ENCODE measurements at regions not wholly inside any gene's neighbourhood (a gene's known extent, or its start where the extent isn't known, plus 50 kb on each side); places are given as distances from the start of the nearest gene placed in this dataset.
"Not testable (repeated sequence)": the region's sequence is repeated elsewhere in the genome, so short reads cannot be mapped to it uniquely, and the experiment has no call there.

DNA sequence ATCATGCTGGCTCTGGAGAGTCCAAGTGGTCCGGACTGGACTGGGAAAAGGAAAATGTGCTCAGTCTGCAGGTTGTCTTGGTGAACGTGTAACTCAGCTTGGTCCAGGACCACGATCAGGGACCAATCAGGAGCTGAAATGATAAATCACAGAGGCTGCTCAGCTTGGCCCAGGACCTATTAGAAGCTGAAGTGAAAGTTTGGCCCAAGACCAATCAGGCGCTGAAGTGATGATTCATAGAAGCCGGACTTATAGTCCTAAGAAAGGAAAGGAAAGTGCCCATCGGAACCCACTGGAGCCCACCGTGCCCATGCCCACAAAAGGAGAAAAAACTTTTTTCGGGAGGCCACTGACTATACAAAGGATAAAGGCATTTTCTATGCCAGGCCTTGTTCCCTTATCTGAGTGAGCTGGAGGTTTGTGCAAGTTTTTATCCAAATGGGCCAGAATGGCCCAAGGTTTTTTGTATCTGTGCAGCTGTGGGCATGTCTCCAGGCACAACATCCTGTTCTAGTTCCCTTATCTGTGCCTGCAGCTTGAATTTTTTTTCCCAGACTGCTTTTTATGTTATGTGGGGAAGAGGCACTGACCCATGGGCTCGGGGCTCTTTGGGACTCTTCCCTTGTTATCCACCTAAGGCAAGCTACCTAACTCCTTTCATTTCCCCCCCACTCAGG is 194.4 kb downstream of the FAM133A start:
- DNase-seq (ENCODE audit: low read depth in 4 of 4, low spot score in 3 of 4), result no peak

DNA sequence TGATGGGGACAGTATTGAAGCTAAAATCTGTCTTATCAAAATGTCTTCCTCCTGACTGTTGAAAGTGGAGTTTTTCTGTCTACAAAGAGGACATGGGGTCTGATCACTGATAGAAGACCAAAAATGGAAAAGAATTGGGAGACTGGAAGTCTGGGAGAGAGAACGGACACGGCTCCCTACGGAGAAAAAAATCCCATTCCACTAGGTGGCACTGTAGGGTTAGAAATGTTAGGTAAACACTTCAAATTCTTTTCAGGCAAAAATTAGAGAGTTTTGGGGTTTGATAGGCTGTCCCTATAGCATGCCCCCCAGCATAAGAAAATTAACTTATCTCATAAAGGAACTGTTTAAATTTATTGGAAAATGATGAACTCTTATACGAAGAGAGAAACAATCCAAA is 200.5 kb downstream of the FAM133A start:
- DNase-seq (ENCODE audit: low read depth in 4 of 4, low spot score in 3 of 4), result peak; percentile 0 to 3 (median 2)

DNA sequence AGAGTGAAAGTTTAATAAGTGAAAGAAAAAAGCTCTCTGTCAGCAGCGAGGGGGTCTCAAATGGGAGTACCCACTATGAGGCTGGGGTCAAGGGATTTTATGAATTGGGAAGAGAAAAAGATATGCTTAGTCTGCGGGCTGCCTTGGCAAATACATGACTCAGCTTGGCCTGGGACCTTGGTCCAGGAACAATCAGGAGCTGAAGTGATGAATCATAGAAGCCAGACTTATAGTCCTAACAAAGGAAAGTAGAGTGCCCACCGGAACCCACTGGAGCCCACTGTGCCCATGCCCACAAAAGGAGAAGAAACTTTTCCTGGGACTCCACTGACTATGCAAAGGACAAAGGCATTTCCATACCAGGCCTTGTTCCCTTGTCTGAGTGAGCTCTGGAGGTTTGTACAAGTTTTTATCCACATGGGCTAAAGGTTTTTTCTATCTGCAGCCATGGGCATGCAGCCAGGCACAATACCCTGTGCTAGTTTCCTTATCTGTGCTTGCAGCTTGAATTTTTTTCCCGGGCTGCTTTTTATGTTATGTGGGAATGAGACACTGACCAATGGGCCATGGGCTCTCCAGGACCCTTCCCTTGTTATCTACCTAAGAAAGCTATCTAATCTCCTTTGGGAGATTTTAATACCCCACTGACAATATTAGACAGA is 201.7 kb downstream of the FAM133A start:
- DNase-seq (ENCODE audit: low read depth in 4 of 4, low spot score in 3 of 4), result no peak

DNA sequence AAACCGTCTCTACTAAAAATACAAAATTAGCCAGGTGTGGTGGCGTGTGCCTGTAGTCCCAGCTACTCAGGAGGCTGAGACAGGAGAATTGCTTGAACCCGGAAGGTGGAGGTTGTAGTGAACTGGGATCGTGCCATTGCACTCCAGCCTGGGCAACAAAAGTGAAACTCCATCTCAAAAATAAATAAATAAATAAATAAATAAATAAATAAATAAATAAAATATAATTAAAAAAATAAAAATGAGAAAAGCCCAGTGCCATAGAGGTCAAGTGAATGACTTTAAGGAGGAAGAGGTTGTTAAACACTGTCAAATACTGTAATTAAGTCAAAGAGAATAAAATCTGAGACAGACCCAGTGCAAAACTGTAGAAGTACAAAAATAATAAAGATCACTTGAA is 247.0 kb downstream of the FAM133A start:
- not testable (repeated sequence) for DNase-seq (ENCODE audit: low read depth in 4 of 4, low spot score in 3 of 4)

DNA sequence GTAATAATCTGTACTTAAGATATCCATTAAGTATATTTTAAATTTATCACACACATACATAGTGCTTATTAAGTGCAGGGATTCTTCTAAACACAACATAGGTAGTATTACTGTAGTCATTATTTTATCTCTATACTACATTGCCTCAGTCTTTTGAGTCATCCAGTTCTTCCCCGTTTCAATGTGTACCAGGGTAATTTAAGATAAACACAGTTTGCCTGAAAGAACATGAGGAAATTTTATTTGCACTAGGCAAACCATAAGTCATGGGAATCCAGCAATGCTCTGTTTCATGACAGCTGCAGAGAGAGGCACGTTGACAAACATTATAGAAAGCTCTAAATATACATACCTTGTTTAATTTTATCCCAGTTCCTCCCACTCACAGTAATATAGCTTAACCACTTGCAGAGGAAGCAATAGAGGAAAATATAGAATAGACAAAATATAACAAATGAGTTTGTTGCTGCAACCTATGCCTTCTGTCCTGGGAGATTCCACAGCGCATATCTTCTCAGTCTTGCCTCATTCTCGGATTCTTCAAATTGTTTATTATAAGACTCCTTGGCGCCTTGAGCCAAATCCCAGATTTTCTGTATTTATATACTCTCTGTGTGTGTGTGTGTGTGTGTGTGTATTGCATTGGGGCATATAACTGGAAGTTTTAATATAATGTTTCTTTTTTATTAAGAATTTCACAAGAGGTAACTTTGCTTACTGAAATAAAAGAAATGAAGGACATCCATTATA is 258.6 kb downstream of the FAM133A start:
- no peak for DNase-seq (ENCODE audit: low read depth in 4 of 4, low spot score in 3 of 4)

DNA sequence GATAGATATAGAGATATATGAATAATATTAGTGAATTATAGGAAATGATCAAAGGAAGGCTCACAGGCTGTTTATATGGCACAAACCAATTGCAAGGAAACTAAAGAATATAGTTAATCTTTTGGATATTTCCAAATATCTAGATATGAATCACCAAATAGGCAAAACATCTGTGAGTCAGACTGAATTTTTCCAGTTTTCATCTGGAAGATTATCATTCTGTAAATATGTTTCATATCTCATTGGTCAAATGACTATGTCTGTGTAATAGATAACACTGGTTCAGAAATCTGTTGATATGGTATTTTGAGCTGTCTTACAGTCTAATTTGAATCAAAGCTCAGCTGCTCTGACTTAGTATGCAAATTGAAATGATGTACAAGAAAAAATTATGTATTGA is 303.6 kb downstream of the FAM133A start:
- no peak for DNase-seq (ENCODE audit: low read depth in 4 of 4, low spot score in 3 of 4)

DNA sequence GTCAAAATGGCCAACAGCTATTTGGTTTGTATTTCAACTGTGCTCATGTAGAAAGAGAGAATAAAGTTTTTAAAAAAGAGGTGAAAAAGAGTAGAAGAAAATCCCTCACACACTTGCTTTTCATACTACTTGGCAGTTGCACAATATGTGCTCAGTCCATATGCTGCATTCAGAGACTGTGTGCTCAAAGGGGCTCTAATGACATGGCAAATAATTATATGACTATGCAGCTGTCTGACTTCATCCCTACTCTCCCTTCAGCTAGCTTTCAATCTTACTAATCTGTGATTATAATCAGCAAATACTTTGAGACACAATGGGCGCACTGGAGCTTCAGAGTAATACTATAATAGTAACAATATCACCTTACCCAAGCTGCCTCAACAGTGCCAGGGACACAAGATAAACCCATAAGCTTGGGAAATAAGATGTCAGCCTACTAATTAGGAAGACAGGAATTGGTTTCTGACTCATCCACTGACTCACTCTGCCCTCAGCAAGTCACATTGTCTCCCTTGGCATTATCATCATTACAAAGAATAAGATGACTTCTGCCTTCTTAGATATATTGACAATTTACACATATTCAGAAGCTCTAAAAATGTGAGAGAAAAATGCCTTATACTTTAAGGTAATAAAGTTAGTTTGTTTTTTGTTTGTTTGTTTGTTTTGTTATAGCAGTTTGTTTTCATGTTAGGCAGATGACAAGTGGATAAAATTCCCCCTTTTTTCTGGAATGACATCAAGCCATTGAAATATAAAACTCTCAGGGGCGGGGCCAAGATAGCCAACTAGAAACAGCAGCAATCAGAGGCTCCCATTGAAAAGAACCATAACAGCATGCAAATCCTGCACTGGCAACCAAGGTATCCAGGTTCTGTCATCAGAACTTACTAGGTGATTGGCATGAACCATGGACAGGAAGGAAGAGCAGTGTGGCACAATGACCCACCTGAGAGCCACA is 311.6 kb downstream of the FAM133A start:
- DNase-seq (ENCODE audit: low read depth in 4 of 4, low spot score in 3 of 4), result no peak
